ENCODE measurements at regions not wholly inside any gene's neighbourhood (a gene's known extent, or its start where the extent isn't known, plus 50 kb on each side); places are given as distances from the start of the nearest gene placed in this dataset.

- Histone ChIP-seq H3K4me3 (ENCODE audit: low read length in 3 of 3) (no peak overlapping the region), H3K27me3 (ENCODE audit: control insufficient read depth, insufficient read depth, low read length) (no peaks in the 10 kb centered on the region), H3K4me1 (ENCODE audit: control insufficient read depth in 2 of 3, insufficient read depth in 2 of 3, low read depth in 1 of 3, low read length in 3 of 3) (peaks cover 0 to 5% (median 0%) of the 10 kb centered on the region in 3 donors), H3K36me3 (ENCODE audit: control insufficient read depth in 2 of 3, insufficient read depth in 3 of 3, low read length in 3 of 3) (no peaks in the 10 kb centered on the region), H3K9ac (ENCODE audit: low read length in 3 of 3) (no peak overlapping the region), H3K9me3 (ENCODE audit: control insufficient read depth in 2 of 3, insufficient read depth in 1 of 3, low read length in 3 of 3) (no peaks in the 10 kb centered on the region), H3K27ac (ENCODE audit: low read depth in 2 of 2, low read length in 2 of 2) (no peak overlapping the region)
- intact Hi-C loops (cut with DNase I), result no loop called here
- DNase-seq (no peak), FAIRE-seq (no peak)
- no peak for TF ChIP-seq CTCF (IDR thresholded peaks at IDR 0.05; ENCODE audit: borderline replicate concordance, extremely low read depth, insufficient read depth)
Observed at GRCh38 chr2:195538937-195539336, 118.1 kb upstream of the SLC39A10 start.

GRCh38 chr2:195537811-195538210 lies 119.2 kb upstream of the SLC39A10 start:
- no peak for FAIRE-seq

GRCh38 chr2:195536906-195537305 lies 120.1 kb upstream of the SLC39A10 start:
- H3K27me3 ChIP-seq (ENCODE audit: control insufficient read depth, insufficient read depth, low read length), result no peaks in the 10 kb centered on the region
- H3K27ac ChIP-seq (ENCODE audit: low read depth in 2 of 2, low read length in 2 of 2), result no peak overlapping the region
- intact Hi-C loops (cut with DNase I), result no loop called here
- no peak for TF ChIP-seq CTCF (IDR thresholded peaks at IDR 0.05; ENCODE audit: borderline replicate concordance, extremely low read depth, insufficient read depth)
- H3K4me1 ChIP-seq (ENCODE audit: control insufficient read depth in 2 of 3, insufficient read depth in 2 of 3, low read depth in 1 of 3, low read length in 3 of 3), result peaks cover 0 to 6% (median 0%) of the 10 kb centered on the region in 3 donors
- no peaks in the 10 kb centered on the region for H3K9me3 ChIP-seq (ENCODE audit: control insufficient read depth in 2 of 3, insufficient read depth in 1 of 3, low read length in 3 of 3)
- DNase-seq (no peak), FAIRE-seq (no peak)
- no peak overlapping the region for H3K4me3 ChIP-seq (ENCODE audit: low read length in 3 of 3)
- H3K36me3 ChIP-seq (ENCODE audit: control insufficient read depth in 2 of 3, insufficient read depth in 3 of 3, low read length in 3 of 3), result no peaks in the 10 kb centered on the region
- no peak overlapping the region for H3K9ac ChIP-seq (ENCODE audit: low read length in 3 of 3)

More at GRCh38 chr2:195537811-195538210, 119.2 kb upstream of the SLC39A10 start:
- peaks cover 0 to 6% (median 0%) of the 10 kb centered on the region in 3 donors for H3K4me1 ChIP-seq (ENCODE audit: control insufficient read depth in 2 of 3, insufficient read depth in 2 of 3, low read depth in 1 of 3, low read length in 3 of 3)
- H3K9me3 ChIP-seq (ENCODE audit: control insufficient read depth in 2 of 3, insufficient read depth in 1 of 3, low read length in 3 of 3), result no peaks in the 10 kb centered on the region
- no peak for DNase-seq
- no peak overlapping the region for H3K9ac ChIP-seq (ENCODE audit: low read length in 3 of 3)
- no peak for TF ChIP-seq CTCF (IDR thresholded peaks at IDR 0.05; ENCODE audit: borderline replicate concordance, extremely low read depth, insufficient read depth)
- intact Hi-C loops (cut with DNase I), result no loop called here
- no peaks in the 10 kb centered on the region for H3K27me3 ChIP-seq (ENCODE audit: control insufficient read depth, insufficient read depth, low read length)
- H3K27ac ChIP-seq (ENCODE audit: low read depth in 2 of 2, low read length in 2 of 2), result no peak overlapping the region
- no peak overlapping the region for H3K4me3 ChIP-seq (ENCODE audit: low read length in 3 of 3)
- no peaks in the 10 kb centered on the region for H3K36me3 ChIP-seq (ENCODE audit: control insufficient read depth in 2 of 3, insufficient read depth in 3 of 3, low read length in 3 of 3)

- no peak overlapping the region for H3K27ac ChIP-seq (ENCODE audit: low read depth in 2 of 2, low read length in 2 of 2)
- peaks cover 0 to 6% (median 0%) of the 10 kb centered on the region in 3 donors for H3K4me1 ChIP-seq (ENCODE audit: control insufficient read depth in 2 of 3, insufficient read depth in 2 of 3, low read depth in 1 of 3, low read length in 3 of 3)
- no peaks in the 10 kb centered on the region for H3K27me3 ChIP-seq (ENCODE audit: control insufficient read depth, insufficient read depth, low read length)
- H3K4me3 ChIP-seq (ENCODE audit: low read length in 3 of 3), result no peak overlapping the region
- intact Hi-C loops (cut with DNase I), result no loop called here
- no peak for FAIRE-seq
- TF ChIP-seq CTCF (IDR thresholded peaks at IDR 0.05; ENCODE audit: borderline replicate concordance, extremely low read depth, insufficient read depth), result no peak
- no peak overlapping the region for H3K9ac ChIP-seq (ENCODE audit: low read length in 3 of 3)
- H3K36me3 ChIP-seq (ENCODE audit: control insufficient read depth in 2 of 3, insufficient read depth in 3 of 3, low read length in 3 of 3), result no peaks in the 10 kb centered on the region
- no peaks in the 10 kb centered on the region for H3K9me3 ChIP-seq (ENCODE audit: control insufficient read depth in 2 of 3, insufficient read depth in 1 of 3, low read length in 3 of 3)
- DNase-seq, result no peak
Observed at GRCh38 chr2:195535911-195536522, 121.0 kb upstream of the SLC39A10 start.
